ENCODE measurements at regions not wholly inside any gene's neighbourhood (a gene's known extent, or its start where the extent isn't known, plus 50 kb on each side); places are given as distances from the start of the nearest gene placed in this dataset.

GRCh38 chr13:107365466-107366215 is 797.7 kb upstream of the ARGLU1 start:
- TF ChIP-seq GLIS3 (CRISPR knock-in tag; IDR thresholded peaks at IDR 0.05) (no peak), TOX (CRISPR knock-in tag; IDR thresholded peaks at IDR 0.05; ENCODE audit: borderline replicate concordance) (no peak), ZFP30 (CRISPR knock-in tag; IDR thresholded peaks at IDR 0.05) (no peak), POU6F1 (CRISPR knock-in tag; IDR thresholded peaks at IDR 0.05; ENCODE audit: borderline replicate concordance, low read depth) (no peak), TCF4 (CRISPR knock-in tag; IDR thresholded peaks at IDR 0.05; ENCODE audit: borderline replicate concordance) (no peak), ESRRG (CRISPR knock-in tag; IDR thresholded peaks at IDR 0.05) (no peak), PATZ1 (CRISPR knock-in tag; IDR thresholded peaks at IDR 0.05; ENCODE audit: borderline replicate concordance) (no peak)
